ENCODE measurements at regions not wholly inside any gene's neighbourhood (a gene's known extent, or its start where the extent isn't known, plus 50 kb on each side); places are given as distances from the start of the nearest gene placed in this dataset.

DNA sequence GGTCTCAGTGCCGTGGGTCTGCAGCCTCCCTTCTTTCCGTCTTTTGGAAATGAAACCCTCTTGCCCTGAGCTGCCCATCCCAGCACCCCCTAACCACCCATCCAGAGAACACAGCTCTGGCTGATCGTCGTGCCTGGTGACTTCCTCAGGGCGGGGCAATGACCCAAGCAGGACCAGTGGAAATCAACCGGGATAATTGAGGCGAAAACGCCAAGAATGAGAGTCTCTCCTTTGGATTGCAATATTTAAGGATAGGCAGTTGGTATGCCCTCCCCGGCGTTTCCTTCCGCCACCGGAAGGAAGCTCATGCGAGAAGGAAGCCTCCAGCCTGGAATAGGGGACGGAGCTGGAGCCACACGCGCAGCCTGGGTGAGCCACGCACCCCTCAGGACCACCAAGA is 73.7 kb upstream of the PFKP start:
- no peak overlapping the region for H3K14ac ChIP-seq (ENCODE audit: low read length in 2 of 2)
- no peak overlapping the region for H3K23ac ChIP-seq (ENCODE audit: low read length in 2 of 2)

DNA sequence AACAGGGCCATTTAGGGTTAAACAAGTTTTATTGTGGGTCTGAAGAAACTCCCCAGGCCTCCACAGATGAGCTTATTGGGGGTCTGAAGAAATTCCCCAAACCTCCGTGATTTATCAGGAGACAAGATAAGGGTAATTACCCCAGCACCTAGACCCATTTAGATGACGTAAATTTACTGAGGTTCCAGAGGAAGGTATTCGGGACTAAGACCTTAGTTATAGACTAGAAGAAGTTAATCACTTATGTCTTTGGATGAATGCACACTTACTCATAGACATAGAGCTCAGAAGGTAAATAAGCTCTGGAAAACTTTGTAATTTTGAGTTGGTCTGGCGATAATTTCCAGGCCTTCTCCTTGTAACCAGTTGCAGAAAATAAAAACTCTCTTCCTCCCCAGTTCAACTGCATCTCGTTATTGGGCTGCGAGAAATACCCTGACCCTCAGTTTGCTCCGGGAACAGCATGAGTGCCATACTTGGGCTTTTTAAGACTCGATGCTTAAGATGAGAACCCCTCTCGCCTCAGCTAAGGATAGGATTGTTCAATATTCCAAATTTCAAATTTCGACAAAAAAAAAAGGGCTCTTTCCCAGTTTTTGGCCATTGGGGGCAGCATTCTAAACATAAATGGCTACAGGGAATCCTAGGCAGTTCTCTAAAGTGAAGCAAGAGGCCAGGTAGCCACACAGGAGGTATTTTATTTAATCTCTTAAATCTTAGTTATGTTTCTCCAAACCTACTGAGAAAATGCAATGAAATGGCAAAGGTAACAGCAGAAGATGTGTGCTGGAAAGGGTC is 74.7 kb upstream of the PFKP start:
- H3K36me3 ChIP-seq (ENCODE audit: control insufficient read depth in 1 of 2, insufficient read depth in 2 of 2, low read depth in 1 of 2, low read length in 2 of 2) = no peaks in the 10 kb centered on the region
- no peak overlapping the region for H2AFZ ChIP-seq (ENCODE audit: low read depth, low read length)
- no peak overlapping the region for H3K9ac ChIP-seq (ENCODE audit: low read length)
- H2BK12ac ChIP-seq (ENCODE audit: low read length in 2 of 2) = no peak overlapping the region
- H2AK5ac ChIP-seq (ENCODE audit: low read length, severe bottlenecking) = peak overlapping the region; percentile 15
- H3K27ac ChIP-seq (ENCODE audit: low read length, poor library complexity, severe bottlenecking) = peak overlapping the region; percentile 94
- no peak overlapping the region for H3K18ac ChIP-seq (ENCODE audit: low read depth in 1 of 2, low read length in 2 of 2)
- H3K4me2 ChIP-seq (ENCODE audit: low read length, poor library complexity, severe bottlenecking) = peak overlapping the region; percentile 42
- no peak overlapping the region for H3K4me3 ChIP-seq (ENCODE audit: insufficient read depth in 1 of 2, low read depth in 1 of 2, low read length in 2 of 2)
- H4K8ac ChIP-seq (ENCODE audit: low read length) = no peak overlapping the region
- H4K91ac ChIP-seq (ENCODE audit: low read length) = no peak overlapping the region
- H3K9me3 ChIP-seq (ENCODE audit: control insufficient read depth, low read length) = peaks cover 11% of the 10 kb centered on the region
- peaks cover 0 to 33% of the 10 kb centered on the region in 2 experiments for H3K27me3 ChIP-seq (ENCODE audit: control insufficient read depth in 1 of 2, insufficient read depth in 1 of 2, low read length in 2 of 2)
- H2BK5ac ChIP-seq (ENCODE audit: low read depth, low read length, poor library complexity, severe bottlenecking) = peak overlapping the region; percentile 1
- no peak overlapping the region for H3K23ac ChIP-seq (ENCODE audit: low read length in 2 of 2)
- H2BK120ac ChIP-seq (ENCODE audit: low read depth, low read length) = no peak overlapping the region
- H3K14ac ChIP-seq (ENCODE audit: low read length in 2 of 2) = no peak overlapping the region
- no peak overlapping the region for H3K4ac ChIP-seq (ENCODE audit: low read depth in 1 of 2, low read length in 2 of 2)
- H3K4me1 ChIP-seq (ENCODE audit: control insufficient read depth, insufficient read depth, low read depth, low read length) = peaks cover 11% of the 10 kb centered on the region
- no peaks in the 10 kb centered on the region for H3K79me1 ChIP-seq (replicated peaks; ENCODE audit: low read length, poor library complexity, severe bottlenecking)
- no peak for DNase-seq
- H2BK15ac ChIP-seq (ENCODE audit: low read depth, poor library complexity, severe bottlenecking) = no peak overlapping the region
- WGBS = 79% methylated on average over 7 of the region's 10 CpGs

More for the DNA sequence above, 73.7 kb upstream of the PFKP start:
- Histone ChIP-seq H3K4ac (ENCODE audit: low read depth in 1 of 2, low read length in 2 of 2) (no peak overlapping the region), H2BK15ac (ENCODE audit: low read depth, poor library complexity, severe bottlenecking) (no peak overlapping the region), H3K4me1 (ENCODE audit: control insufficient read depth, insufficient read depth, low read depth, low read length) (peaks cover 11% of the 10 kb centered on the region), H4K91ac (ENCODE audit: low read length) (no peak overlapping the region), H3K79me1 (replicated peaks; ENCODE audit: low read length, poor library complexity, severe bottlenecking) (no peaks in the 10 kb centered on the region), H4K8ac (ENCODE audit: low read length) (no peak overlapping the region), H3K27ac (ENCODE audit: low read length, poor library complexity, severe bottlenecking) (peak overlapping the region; percentile 82), H2BK120ac (ENCODE audit: low read depth, low read length) (no peak overlapping the region), H2AK5ac (ENCODE audit: low read length, severe bottlenecking) (peak overlapping the region; percentile 49), H3K4me2 (ENCODE audit: low read length, poor library complexity, severe bottlenecking) (no peak overlapping the region), H3K4me3 (ENCODE audit: insufficient read depth in 1 of 2, low read depth in 1 of 2, low read length in 2 of 2) (no peak overlapping the region), H2BK12ac (ENCODE audit: low read length in 2 of 2) (no peak overlapping the region), H3K18ac (ENCODE audit: low read depth in 1 of 2, low read length in 2 of 2) (no peak overlapping the region), H3K9me3 (ENCODE audit: control insufficient read depth, low read length) (peaks cover 11% of the 10 kb centered on the region), H2BK5ac (ENCODE audit: low read depth, low read length, poor library complexity, severe bottlenecking) (peak overlapping the region; percentile 10), H3K9ac (ENCODE audit: low read length) (no peak overlapping the region), H3K27me3 (ENCODE audit: control insufficient read depth in 1 of 2, insufficient read depth in 1 of 2, low read length in 2 of 2) (peaks cover 0 to 23% of the 10 kb centered on the region in 2 experiments), H3K36me3 (ENCODE audit: control insufficient read depth in 1 of 2, insufficient read depth in 2 of 2, low read depth in 1 of 2, low read length in 2 of 2) (no peaks in the 10 kb centered on the region), H2AFZ (ENCODE audit: low read depth, low read length) (no peak overlapping the region)
- DNase-seq = no peak
- WGBS = 92% methylated on average over 17 of the region's 17 CpGs

- H2BK15ac ChIP-seq (ENCODE audit: low read depth, poor library complexity, severe bottlenecking) = no peak overlapping the region
- H3K9ac ChIP-seq (ENCODE audit: low read length) = no peak overlapping the region
- H3K9me3 ChIP-seq (ENCODE audit: control insufficient read depth, low read length) = peaks cover 11% of the 10 kb centered on the region
- DNase-seq = no peak
- no peak overlapping the region for H3K4me3 ChIP-seq (ENCODE audit: insufficient read depth in 1 of 2, low read depth in 1 of 2, low read length in 2 of 2)
- no peak overlapping the region for H2AK5ac ChIP-seq (ENCODE audit: low read length, severe bottlenecking)
- 87% methylated on average over 3 of the region's 3 CpGs for WGBS
- H3K18ac ChIP-seq (ENCODE audit: low read depth in 1 of 2, low read length in 2 of 2) = no peak overlapping the region
- H3K79me1 ChIP-seq (replicated peaks; ENCODE audit: low read length, poor library complexity, severe bottlenecking) = no peaks in the 10 kb centered on the region
- no peak overlapping the region for H3K4ac ChIP-seq (ENCODE audit: low read depth in 1 of 2, low read length in 2 of 2)
- no peaks in the 10 kb centered on the region for H3K36me3 ChIP-seq (ENCODE audit: control insufficient read depth in 1 of 2, insufficient read depth in 2 of 2, low read depth in 1 of 2, low read length in 2 of 2)
- H2BK5ac ChIP-seq (ENCODE audit: low read depth, low read length, poor library complexity, severe bottlenecking) = no peak overlapping the region
- peaks cover 0 to 41% of the 10 kb centered on the region in 2 experiments for H3K27me3 ChIP-seq (ENCODE audit: control insufficient read depth in 1 of 2, insufficient read depth in 1 of 2, low read length in 2 of 2)
- H2BK120ac ChIP-seq (ENCODE audit: low read depth, low read length) = no peak overlapping the region
- H4K91ac ChIP-seq (ENCODE audit: low read length) = no peak overlapping the region
- no peak overlapping the region for H3K14ac ChIP-seq (ENCODE audit: low read length in 2 of 2)
- no peak overlapping the region for H2BK12ac ChIP-seq (ENCODE audit: low read length in 2 of 2)
- H2AFZ ChIP-seq (ENCODE audit: low read depth, low read length) = no peak overlapping the region
- H3K4me2 ChIP-seq (ENCODE audit: low read length, poor library complexity, severe bottlenecking) = no peak overlapping the region
- no peak overlapping the region for H3K27ac ChIP-seq (ENCODE audit: low read length, poor library complexity, severe bottlenecking)
- no peak overlapping the region for H3K23ac ChIP-seq (ENCODE audit: low read length in 2 of 2)
- no peak overlapping the region for H4K8ac ChIP-seq (ENCODE audit: low read length)
- H3K4me1 ChIP-seq (ENCODE audit: control insufficient read depth, insufficient read depth, low read depth, low read length) = peaks cover 14% of the 10 kb centered on the region
These were observed 76.6 kb upstream of the PFKP start for GRCh38 chr10:2990764-2991163.

GRCh38 chr10:2989292-2989947 is 77.9 kb upstream of the PFKP start:
- Histone ChIP-seq H3K27ac (ENCODE audit: low read length, poor library complexity, severe bottlenecking) (no peak overlapping the region), H3K9me3 (ENCODE audit: control insufficient read depth, low read length) (peaks cover 11% of the 10 kb centered on the region), H4K8ac (ENCODE audit: low read length) (no peak overlapping the region), H2AFZ (ENCODE audit: low read depth, low read length) (no peak overlapping the region), H2BK5ac (ENCODE audit: low read depth, low read length, poor library complexity, severe bottlenecking) (no peak overlapping the region), H3K36me3 (ENCODE audit: control insufficient read depth in 1 of 2, insufficient read depth in 2 of 2, low read depth in 1 of 2, low read length in 2 of 2) (no peaks in the 10 kb centered on the region), H3K4me2 (ENCODE audit: low read length, poor library complexity, severe bottlenecking) (no peak overlapping the region), H3K79me1 (replicated peaks; ENCODE audit: low read length, poor library complexity, severe bottlenecking) (no peaks in the 10 kb centered on the region), H2BK12ac (ENCODE audit: low read length in 2 of 2) (no peak overlapping the region), H2AK5ac (ENCODE audit: low read length, severe bottlenecking) (no peak overlapping the region), H3K4me3 (ENCODE audit: insufficient read depth in 1 of 2, low read depth in 1 of 2, low read length in 2 of 2) (peak overlapping the region in 1 of 2 experiments; percentile 18), H3K27me3 (ENCODE audit: control insufficient read depth in 1 of 2, insufficient read depth in 1 of 2, low read length in 2 of 2) (peaks cover 0 to 41% of the 10 kb centered on the region in 2 experiments), H3K9ac (ENCODE audit: low read length) (no peak overlapping the region), H3K18ac (ENCODE audit: low read depth in 1 of 2, low read length in 2 of 2) (no peak overlapping the region), H3K4ac (ENCODE audit: low read depth in 1 of 2, low read length in 2 of 2) (no peak overlapping the region), H3K4me1 (ENCODE audit: control insufficient read depth, insufficient read depth, low read depth, low read length) (peaks cover 16% of the 10 kb centered on the region), H4K91ac (ENCODE audit: low read length) (no peak overlapping the region), H2BK120ac (ENCODE audit: low read depth, low read length) (no peak overlapping the region), H3K14ac (ENCODE audit: low read length in 2 of 2) (no peak overlapping the region), H2BK15ac (ENCODE audit: low read depth, poor library complexity, severe bottlenecking) (peak overlapping the region; percentile 7), H3K23ac (ENCODE audit: low read length in 2 of 2) (no peak overlapping the region)
- WGBS = 90% methylated on average over 4 of the region's 4 CpGs
- no peak for DNase-seq

Data from mesenchymal stem cell (in vitro differentiated cells and primary cell).